BE2C (cell line): ENCODE measurements at regions not wholly inside any gene's neighbourhood (a gene's known extent, or its start where the extent isn't known, plus 50 kb on each side); places are given as distances from the start of the nearest gene placed in this dataset.

Experiments used
- DNase-seq: peaks from one replicate; pipeline ENCODE4 v3.0.0-alpha.2; 2020
- H3K27me3 ChIP-seq: fragments of 250-450 bp; sonication (Bioruptor Pico); 2 replicates; pipeline ENCODE4 v1.5.1; 2020; ENCODE audit warnings: mild to moderate bottlenecking
- H3K36me3 ChIP-seq: fragments of 250-450 bp; sonication (Bioruptor Pico); 2 replicates; pipeline ENCODE4 v1.5.1; 2020; ENCODE audit warnings: mild to moderate bottlenecking
- H3K4me1 ChIP-seq: fragments of 250-450 bp; sonication (Bioruptor Pico); 2 replicates; pipeline ENCODE4 v1.5.1; 2020
- H3K4me3 ChIP-seq: 2 replicates; pipeline ENCODE4 v1.5.1; 2011; ENCODE audit warnings: low read depth, low read length
- H3K9me3 ChIP-seq: fragments of 250-450 bp; sonication (Bioruptor Pico); 2 replicates; pipeline ENCODE4 v1.5.1; 2020
- CTCF ChIP-seq: IDR thresholded peaks from 2 replicates; pipeline ENCODE4 v1.5.1; 2012; ENCODE audit warnings: mild to moderate bottlenecking, low read depth, low read length

DNA sequence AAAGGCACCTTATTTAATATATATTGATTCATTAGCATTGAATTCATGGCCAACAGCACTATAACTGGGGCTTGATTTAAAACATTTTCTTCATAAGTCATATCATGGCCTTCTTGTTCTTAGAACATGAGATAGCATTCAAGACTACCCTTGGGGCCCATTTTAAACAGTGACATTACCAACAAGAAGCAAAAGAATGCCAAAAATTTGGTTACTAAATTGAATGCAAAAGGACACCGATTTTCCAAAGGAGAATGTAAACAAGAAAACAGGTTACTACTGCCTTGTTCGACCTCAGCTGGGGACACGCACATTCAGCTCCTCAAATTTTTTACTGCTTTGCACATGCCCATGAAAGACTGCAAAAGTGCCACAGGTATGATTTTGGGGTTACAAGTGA is 219.4 kb upstream of the TLE4 start:
- no peak overlapping the region for H3K4me3 ChIP-seq
- H3K9me3 ChIP-seq = no peaks in the 10 kb centered on the region; the same call in 1 of the 2 replicates
- no peaks in the 10 kb centered on the region for H3K27me3 ChIP-seq
- no peak for TF ChIP-seq CTCF
- H3K36me3 ChIP-seq = no peaks in the 10 kb centered on the region
- H3K4me1 ChIP-seq = no peaks in the 10 kb centered on the region
- no peak for DNase-seq

DNA sequence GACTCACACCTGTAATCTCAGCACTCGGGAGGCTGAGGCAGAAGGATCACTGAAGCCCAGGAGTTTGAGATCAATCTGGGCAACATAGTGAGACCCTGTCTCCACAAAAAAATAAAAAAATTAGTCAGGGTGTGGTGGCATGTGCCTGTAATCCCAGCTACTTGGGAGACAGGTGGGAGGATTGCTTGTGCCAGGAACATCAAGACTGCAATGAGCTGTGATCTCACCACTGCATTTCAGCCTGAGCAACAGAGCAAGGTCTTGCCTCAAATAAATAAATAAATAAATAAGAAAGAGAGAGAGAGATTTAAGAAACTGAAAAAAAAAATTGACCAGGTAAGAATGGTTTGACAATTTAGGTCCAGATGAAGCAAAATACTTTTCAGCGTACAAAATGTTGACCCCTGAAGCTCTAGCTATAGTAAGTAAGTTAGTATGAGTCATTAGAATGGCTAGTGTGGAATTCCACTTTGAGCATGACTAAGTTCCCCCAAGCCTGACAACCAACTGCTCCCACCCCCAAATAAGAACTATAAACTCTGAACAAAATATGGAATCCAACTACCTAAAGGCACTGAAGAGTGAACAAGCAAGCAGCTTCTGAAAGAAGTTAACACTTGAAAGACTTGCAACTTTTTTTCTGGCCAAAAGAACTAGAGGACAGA is 217.8 kb upstream of the TLE4 start:
- Histone ChIP-seq H3K36me3 (no peaks in the 10 kb centered on the region), H3K4me3 (no peak overlapping the region), H3K9me3 (no peaks in the 10 kb centered on the region; the same call in 1 of the 2 replicates), H3K27me3 (no peaks in the 10 kb centered on the region), H3K4me1 (no peaks in the 10 kb centered on the region)
- no peak for DNase-seq
- TF ChIP-seq CTCF = no peak

DNA sequence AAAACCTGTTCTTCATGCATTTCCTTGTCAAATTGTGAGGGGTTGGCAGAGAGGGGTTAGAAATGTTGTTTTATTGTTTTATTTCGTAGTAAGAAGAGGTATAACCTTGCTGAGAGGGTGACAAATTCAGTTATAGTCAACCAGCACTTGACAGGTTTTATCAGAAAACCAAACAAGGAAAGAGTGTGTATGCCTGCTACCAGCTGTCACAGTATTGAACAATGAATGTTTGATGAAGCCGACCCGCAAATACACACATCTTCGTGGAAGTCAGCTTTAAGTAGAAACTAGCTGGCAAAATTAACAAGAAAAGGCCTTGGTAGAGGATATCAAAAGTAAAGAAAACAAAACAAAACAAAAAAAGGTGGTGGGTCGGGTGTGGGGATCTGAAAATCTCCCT is 214.6 kb upstream of the TLE4 start:
- DNase-seq = no peak
- no peaks in the 10 kb centered on the region for H3K4me1 ChIP-seq
- TF ChIP-seq CTCF = no peak
- no peaks in the 10 kb centered on the region for H3K27me3 ChIP-seq
- no peak overlapping the region for H3K4me3 ChIP-seq
- H3K36me3 ChIP-seq = no peaks in the 10 kb centered on the region
- H3K9me3 ChIP-seq = no peaks in the 10 kb centered on the region; the same call in 1 of the 2 replicates

DNA sequence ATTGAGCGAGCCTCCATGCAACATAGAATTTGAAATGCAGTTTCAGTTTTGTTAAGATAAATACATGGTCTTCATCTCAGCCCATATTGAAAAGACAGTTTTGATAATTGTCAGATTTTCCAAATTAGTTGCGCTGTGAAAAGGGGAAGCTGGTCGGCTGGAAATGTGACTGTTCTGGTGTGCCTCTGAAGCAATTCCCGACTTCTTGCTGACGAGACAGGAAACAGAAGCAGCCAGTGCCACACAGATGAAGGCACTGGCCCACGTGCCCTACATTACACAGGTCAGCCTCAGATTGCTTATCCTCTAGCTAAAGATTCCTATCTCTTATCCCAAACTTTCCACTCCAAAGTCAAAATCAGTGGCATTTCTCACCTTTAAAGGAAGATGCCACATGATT is 214.1 kb upstream of the TLE4 start:
- H3K9me3 ChIP-seq = no peaks in the 10 kb centered on the region; the same call in 1 of the 2 replicates
- H3K36me3 ChIP-seq = no peaks in the 10 kb centered on the region
- no peaks in the 10 kb centered on the region for H3K4me1 ChIP-seq
- H3K27me3 ChIP-seq = no peaks in the 10 kb centered on the region
- TF ChIP-seq CTCF = no peak
- H3K4me3 ChIP-seq = no peak overlapping the region
- no peak for DNase-seq

- no peak for TF ChIP-seq CTCF
- no peaks in the 10 kb centered on the region for H3K36me3 ChIP-seq
- H3K27me3 ChIP-seq = no peaks in the 10 kb centered on the region
- no peaks in the 10 kb centered on the region; the same call in 1 of the 2 replicates for H3K9me3 ChIP-seq
- H3K4me3 ChIP-seq = no peak overlapping the region
- H3K4me1 ChIP-seq = no peaks in the 10 kb centered on the region
- DNase-seq = no peak
Observed at GRCh38 chr9:79360387-79361347, 211.1 kb upstream of the TLE4 start.
